Calu3 (cell line): ENCODE measurements at regions not wholly inside any gene's neighbourhood (a gene's known extent, or its start where the extent isn't known, plus 50 kb on each side); places are given as distances from the start of the nearest gene placed in this dataset.

ENCODE experiments used
- BruUV-seq: library from RNA; stranded (reverse); fragments of 400-500 nt; replicated peaks from 2 replicates; lab custom pipeline; 2021; lab: Mats Ljungman, UMichigan
- CTCF ChIA-PET: fragments of 300-600 bp; sonication (Branson Sonifier 250); formaldehyde crosslinking; loops from one replicate; lab custom pipeline; 2022; ENCODE audit warnings: antibody characterized with exemption; lab: Charles Lee
- DNase-seq: peaks from one replicate; pipeline ENCODE4 v3.0.0; 2022
- H3K27ac Mint-ChIP-seq: one replicate; pipeline ENCODE4 v1.8.0; 2022; ENCODE audit warnings: mixed read lengths; ENCODE audit not compliant: unreplicated experiment
- H3K27me3 Mint-ChIP-seq: one replicate; pipeline ENCODE4 v1.8.0; 2022; ENCODE audit warnings: mixed read lengths; ENCODE audit not compliant: unreplicated experiment
- H3K36me3 Mint-ChIP-seq: one replicate; pipeline ENCODE4 v1.8.0; 2022; ENCODE audit warnings: mild to moderate bottlenecking, moderate library complexity, mixed read lengths; ENCODE audit not compliant: insufficient read depth, unreplicated experiment
- H3K4me1 Mint-ChIP-seq: one replicate; pipeline ENCODE4 v1.8.0; 2022; ENCODE audit warnings: mild to moderate bottlenecking, low read depth, mixed read lengths; ENCODE audit not compliant: unreplicated experiment
- H3K4me3 Mint-ChIP-seq: one replicate; pipeline ENCODE4 v1.8.0; 2022; ENCODE audit warnings: mild to moderate bottlenecking, low read depth, moderate library complexity, mixed read lengths; ENCODE audit not compliant: unreplicated experiment
- H3K9me3 Mint-ChIP-seq: one replicate; pipeline ENCODE4 v1.8.0; 2022; ENCODE audit warnings: low read depth, mixed read lengths; ENCODE audit not compliant: unreplicated experiment
- intact Hi-C: fragments of 100-400 bp; cut with micrococcal nuclease; formaldehyde crosslinking; loops from one replicate; pipeline ENCODE4 v1.10.0; 2022; ENCODE audit not compliant: unreplicated experiment
- TF ChIP-seq, protein P1 (sequence below): fragments of 200-600 bp; IDR thresholded peaks from one replicate; pipeline ENCODE4 v1.8.0; 2022; ENCODE audit warnings: antibody characterized with exemption; ENCODE audit not compliant: unreplicated experiment

DNA sequence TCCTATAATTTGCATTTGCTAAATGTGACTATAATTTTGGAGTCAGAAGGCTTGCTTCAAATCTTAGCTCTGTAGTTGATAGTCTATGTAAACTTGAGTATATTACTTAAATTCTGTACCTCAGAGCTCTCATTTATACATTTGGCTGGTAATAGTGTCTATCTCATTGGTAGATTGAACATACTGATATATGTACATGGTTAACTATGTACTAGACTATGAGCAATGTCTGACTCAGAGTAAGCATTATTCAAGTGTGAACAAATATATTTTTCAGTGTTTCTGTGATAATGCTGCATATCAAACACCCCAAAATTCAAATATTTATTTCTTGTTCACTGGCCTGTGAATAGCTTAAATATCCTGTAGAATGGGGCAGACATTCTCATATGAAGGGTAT lies 1568.9 kb upstream of the PABPC4L start:
- intact Hi-C loops: no loop called here
- no peaks in the 10 kb centered on the region for H3K36me3 Mint-ChIP-seq
- no TSS peak for BruUV-seq
- TF ChIP-seq, protein P1, sequence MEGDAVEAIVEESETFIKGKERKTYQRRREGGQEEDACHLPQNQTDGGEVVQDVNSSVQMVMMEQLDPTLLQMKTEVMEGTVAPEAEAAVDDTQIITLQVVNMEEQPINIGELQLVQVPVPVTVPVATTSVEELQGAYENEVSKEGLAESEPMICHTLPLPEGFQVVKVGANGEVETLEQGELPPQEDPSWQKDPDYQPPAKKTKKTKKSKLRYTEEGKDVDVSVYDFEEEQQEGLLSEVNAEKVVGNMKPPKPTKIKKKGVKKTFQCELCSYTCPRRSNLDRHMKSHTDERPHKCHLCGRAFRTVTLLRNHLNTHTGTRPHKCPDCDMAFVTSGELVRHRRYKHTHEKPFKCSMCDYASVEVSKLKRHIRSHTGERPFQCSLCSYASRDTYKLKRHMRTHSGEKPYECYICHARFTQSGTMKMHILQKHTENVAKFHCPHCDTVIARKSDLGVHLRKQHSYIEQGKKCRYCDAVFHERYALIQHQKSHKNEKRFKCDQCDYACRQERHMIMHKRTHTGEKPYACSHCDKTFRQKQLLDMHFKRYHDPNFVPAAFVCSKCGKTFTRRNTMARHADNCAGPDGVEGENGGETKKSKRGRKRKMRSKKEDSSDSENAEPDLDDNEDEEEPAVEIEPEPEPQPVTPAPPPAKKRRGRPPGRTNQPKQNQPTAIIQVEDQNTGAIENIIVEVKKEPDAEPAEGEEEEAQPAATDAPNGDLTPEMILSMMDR: no peak
- CTCF ChIA-PET: no interaction called here
- peaks cover 6% of the 10 kb centered on the region for H3K9me3 Mint-ChIP-seq
- no peaks in the 10 kb centered on the region for H3K27me3 Mint-ChIP-seq
- H3K4me1 Mint-ChIP-seq: no peaks in the 10 kb centered on the region
- no peak overlapping the region for H3K4me3 Mint-ChIP-seq
- no peak for DNase-seq
- no peak overlapping the region for H3K27ac Mint-ChIP-seq

DNA sequence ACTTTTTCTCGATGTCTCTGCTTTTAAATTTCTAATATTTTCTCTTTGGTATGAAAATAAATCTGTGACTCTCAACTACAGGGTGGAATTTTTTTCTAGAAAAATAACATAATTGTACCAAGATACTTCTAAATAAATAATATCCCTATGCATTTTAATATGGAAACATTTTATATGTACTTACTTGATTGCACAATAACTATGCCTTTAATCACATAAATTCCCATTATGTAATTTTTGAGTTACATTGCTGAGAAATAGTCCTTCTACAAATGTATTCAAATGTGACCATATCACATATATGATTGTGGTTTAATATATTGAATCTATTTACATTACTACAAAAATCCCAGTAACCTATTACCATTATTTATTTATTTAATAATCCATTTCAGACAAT lies 1543.3 kb upstream of the PABPC4L start:
- TF ChIP-seq, protein P1: no peak
- intact Hi-C loops: no loop called here
- CTCF ChIA-PET: no interaction called here
- Mint-ChIP-seq H3K9me3 (no peaks in the 10 kb centered on the region), H3K4me1 (peaks cover 4% of the 10 kb centered on the region), H3K36me3 (no peaks in the 10 kb centered on the region), H3K27me3 (no peaks in the 10 kb centered on the region), H3K27ac (no peak overlapping the region), H3K4me3 (no peak overlapping the region)
- BruUV-seq: no TSS peak
- DNase-seq: no peak

DNA sequence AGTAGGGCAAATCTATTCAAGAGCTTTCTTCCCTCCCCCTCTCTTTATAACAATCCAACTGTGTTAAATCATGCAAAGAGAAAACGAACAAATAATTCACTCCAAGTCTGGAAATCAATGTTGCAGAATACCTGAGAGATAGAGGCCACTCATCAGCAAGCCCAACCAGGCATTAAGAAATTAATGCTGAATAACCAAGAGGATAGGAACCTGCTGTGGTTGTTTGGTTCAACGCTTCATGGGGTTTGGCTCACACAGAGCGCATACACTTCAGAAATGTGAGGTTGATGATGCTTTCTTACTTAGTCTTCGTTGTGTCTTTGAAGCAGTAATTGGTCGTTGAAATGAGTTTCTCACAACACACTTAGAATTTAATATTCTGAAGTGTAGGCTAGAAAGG lies 1540.0 kb upstream of the PABPC4L start:
- Mint-ChIP-seq H3K27ac (no peak overlapping the region), H3K36me3 (no peaks in the 10 kb centered on the region), H3K4me1 (peaks cover 12% of the 10 kb centered on the region), H3K27me3 (no peaks in the 10 kb centered on the region), H3K4me3 (no peak overlapping the region), H3K9me3 (no peaks in the 10 kb centered on the region)
- no peak for DNase-seq
- CTCF ChIA-PET: interaction anchor here (0.6 kb wide), 1 partner anchor 34 kb away, joined by 3 read pairs; no protein-coding TSS in a partner anchor
- TF ChIP-seq, protein P1: no peak
- intact Hi-C loops: no loop called here
- BruUV-seq: no TSS peak

DNA sequence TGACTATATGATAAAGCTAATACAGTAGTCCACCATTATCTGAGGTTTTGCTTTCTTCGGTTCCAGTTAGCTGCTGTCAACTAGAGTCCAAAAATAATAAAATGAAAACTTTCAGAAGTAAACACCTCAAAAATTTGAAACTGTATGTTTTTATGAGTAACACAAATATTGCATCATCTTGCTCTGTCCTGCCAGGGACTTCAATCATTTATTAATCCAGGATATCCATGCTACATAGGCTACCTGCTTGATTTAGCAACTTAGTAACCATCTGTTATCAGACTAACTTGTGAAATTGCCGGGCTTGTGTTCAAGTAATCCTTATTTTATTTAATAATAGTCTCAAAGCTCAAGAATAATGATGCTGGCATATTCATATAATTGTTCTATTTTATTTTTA lies 1537.8 kb upstream of the PABPC4L start:
- DNase-seq: peak; percentile 1
- Mint-ChIP-seq H3K4me3 (no peak overlapping the region), H3K4me1 (peaks cover 12% of the 10 kb centered on the region), H3K36me3 (no peaks in the 10 kb centered on the region), H3K9me3 (no peaks in the 10 kb centered on the region), H3K27me3 (no peaks in the 10 kb centered on the region), H3K27ac (no peak overlapping the region)
- TF ChIP-seq, protein P1: no peak
- BruUV-seq: no TSS peak
- intact Hi-C loops: no loop called here
- CTCF ChIA-PET: no interaction called here
